Glomerular visceral epithelial cell (primary cell): ENCODE measurements at regions not wholly inside any gene's neighbourhood (a gene's known extent, or its start where the extent isn't known, plus 50 kb on each side); places are given as distances from the start of the nearest gene placed in this dataset.

ENCODE experiments used
- DNase-seq: peaks from one replicate; pipeline ENCODE4 v3.0.0-alpha.2; 2016; ENCODE audit errors: extremely low spot score

GRCh38 chr4:140281828-140282552, 91.5 kb upstream of the SCOC start:
- no peak for DNase-seq

GRCh38 chr4:140277576-140277975, 95.9 kb upstream of the SCOC start:
- no peak for DNase-seq

GRCh38 chr4:140271553-140271952, 101.9 kb upstream of the SCOC start:
- no peak for DNase-seq

GRCh38 chr4:140269369-140269768, 104.1 kb upstream of the SCOC start:
- no peak for DNase-seq

- DNase-seq = no peak
These were observed 105.1 kb upstream of the SCOC start for GRCh38 chr4:140268186-140268841.

- no peak for DNase-seq
These were observed 105.9 kb upstream of the SCOC start for GRCh38 chr4:140267576-140267975.

- peak; percentile 7 for DNase-seq
These were observed 106.4 kb upstream of the SCOC start for GRCh38 chr4:140266958-140267568.

- DNase-seq = peak; percentile 73
These were observed 106.2 kb upstream of the MAML3 start for GRCh38 chr4:140260227-140260626.

- no peak for DNase-seq
These were observed 104.5 kb upstream of the MAML3 start for GRCh38 chr4:140258476-140258875.

GRCh38 chr4:140257461-140258305, 103.7 kb upstream of the MAML3 start:
- DNase-seq = peak; percentile 30

GRCh38 chr4:140256941-140257340, 103.0 kb upstream of the MAML3 start:
- peak; percentile 50 for DNase-seq

- DNase-seq = peak; percentile 34
These were observed 102.4 kb upstream of the MAML3 start for GRCh38 chr4:140256335-140256734.

GRCh38 chr4:140255927-140256326, 101.9 kb upstream of the MAML3 start:
- no peak for DNase-seq

- DNase-seq = no peak
These were observed 101.5 kb upstream of the MAML3 start for GRCh38 chr4:140255467-140255866.

- no peak for DNase-seq
These were observed 100.8 kb upstream of the MAML3 start for GRCh38 chr4:140254651-140255299.

GRCh38 chr4:140253556-140254027, 99.6 kb upstream of the MAML3 start:
- no peak for DNase-seq

GRCh38 chr4:140252742-140253555, 99.0 kb upstream of the MAML3 start:
- DNase-seq = peak; percentile 65

GRCh38 chr4:140252141-140252741, 98.3 kb upstream of the MAML3 start:
- DNase-seq = no peak

- no peak for DNase-seq
These were observed 97.6 kb upstream of the MAML3 start for GRCh38 chr4:140251571-140251970.

- DNase-seq = no peak
These were observed 97.1 kb upstream of the MAML3 start for GRCh38 chr4:140250989-140251552.
